NCI-H345 (cell line): ENCODE measurements at regions not wholly inside any gene's neighbourhood (a gene's known extent, or its start where the extent isn't known, plus 50 kb on each side); places are given as distances from the start of the nearest gene placed in this dataset.

Experiments
- DNase-seq: peaks from one replicate; lab custom pipeline; 2025; lab: John Stamatoyannopoulos, UW

DNA sequence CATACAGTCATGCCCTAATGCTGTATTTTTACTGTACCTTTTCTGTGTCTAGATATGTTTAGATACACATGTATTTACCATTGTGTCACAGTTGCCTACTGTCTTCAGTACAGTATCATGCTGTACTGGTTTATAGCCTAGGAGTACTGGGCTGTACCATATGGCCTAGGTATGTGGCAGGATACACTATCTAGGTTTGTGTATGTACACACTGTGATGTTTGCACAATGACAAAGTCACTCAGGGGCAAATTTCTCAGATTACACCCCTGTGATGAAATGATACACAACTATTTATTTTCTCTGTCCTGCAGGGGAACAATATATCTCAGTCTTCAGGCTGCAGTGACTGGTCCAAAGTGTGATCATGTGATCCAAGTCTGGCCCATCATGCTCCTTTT is 1076.1 kb downstream of the VRK1 start:
- no peak for DNase-seq

DNA sequence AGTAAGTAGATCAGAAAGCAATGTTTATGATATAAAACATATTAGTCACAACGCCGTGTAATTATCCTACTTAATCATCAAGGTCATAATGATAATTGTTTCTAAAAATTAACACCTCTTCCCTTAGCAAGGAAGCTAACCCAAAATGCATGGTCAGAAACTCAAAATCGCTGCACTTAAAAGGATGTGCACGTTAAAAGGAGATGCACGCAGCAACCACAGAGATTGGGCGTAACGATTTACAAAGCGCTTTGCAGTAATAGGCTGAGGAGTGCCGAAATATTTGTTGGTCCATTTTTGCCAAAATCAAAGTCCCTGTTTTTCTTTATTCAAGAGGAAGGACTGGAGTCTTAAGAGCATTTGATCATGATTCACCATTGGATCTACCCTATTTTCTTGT is 1077.2 kb downstream of the VRK1 start:
- no peak for DNase-seq

DNA sequence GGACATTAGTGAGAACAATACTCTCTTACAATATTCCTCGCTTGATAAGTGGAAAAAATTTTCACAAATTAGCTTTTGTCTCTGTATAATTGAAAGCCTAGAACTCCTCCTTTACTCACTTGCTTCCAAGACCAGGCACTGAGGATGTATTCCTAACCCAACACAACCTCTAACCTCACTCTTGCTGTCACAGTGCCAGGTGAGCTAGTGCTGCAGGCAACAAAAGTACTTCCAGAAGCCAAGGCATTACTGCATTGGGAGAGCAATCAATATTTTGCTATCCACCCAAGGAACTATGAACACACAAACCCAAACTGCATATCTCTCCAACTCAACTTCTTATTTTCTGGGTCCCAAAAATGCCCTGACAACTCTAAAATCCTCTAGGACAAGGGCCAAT is 1081.0 kb downstream of the VRK1 start:
- no peak for DNase-seq

DNA sequence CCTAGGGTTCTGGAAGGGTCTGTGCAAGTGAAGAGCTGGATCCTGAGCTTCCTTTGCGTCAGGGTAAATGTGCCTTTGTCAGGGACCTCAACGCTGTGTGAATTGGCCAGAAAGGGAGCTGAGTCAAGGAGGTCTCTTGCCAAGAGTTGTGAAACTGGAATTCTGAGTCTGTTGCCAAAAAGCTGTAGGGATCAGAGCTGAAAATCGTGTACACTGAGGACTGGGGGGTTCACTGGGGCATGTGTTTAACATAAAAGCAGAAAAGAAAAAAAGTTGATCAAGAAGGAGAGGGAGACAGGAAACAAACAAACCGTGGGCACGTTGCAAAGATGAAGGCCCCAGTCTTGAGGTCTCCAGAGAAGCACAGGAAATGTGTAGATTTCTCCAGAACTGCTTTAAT is 1081.5 kb downstream of the VRK1 start:
- no peak for DNase-seq

GRCh38 chr14:97887690-97888089 is 1090.5 kb downstream of the VRK1 start:
- no peak for DNase-seq

DNA sequence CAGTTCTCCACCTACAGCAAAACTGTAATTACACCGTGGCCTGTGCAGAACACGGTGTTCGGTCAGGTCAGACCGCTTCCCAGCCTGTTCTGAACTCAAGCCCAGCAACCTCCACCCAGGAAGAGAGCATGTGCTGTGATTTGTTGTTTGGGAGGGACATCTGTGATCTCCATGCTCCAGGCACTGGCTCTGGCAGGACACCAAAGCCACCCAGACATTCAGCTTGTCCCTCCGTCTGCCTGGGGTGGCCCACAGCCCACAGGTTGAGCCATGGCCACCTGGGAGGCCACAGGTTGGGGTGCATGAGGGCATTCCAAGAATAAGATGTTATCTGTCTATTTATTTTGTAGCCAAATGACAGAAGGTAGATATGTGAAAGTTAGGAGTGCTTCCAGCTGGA is 1091.1 kb downstream of the VRK1 start:
- no peak for DNase-seq

GRCh38 chr14:97891515-97891914 is 1094.3 kb downstream of the VRK1 start:
- no peak for DNase-seq

- DNase-seq, result no peak
These were observed 1097.4 kb downstream of the VRK1 start for GRCh38 chr14:97894552-97894951.

GRCh38 chr14:97900196-97900854 is 1103.1 kb downstream of the VRK1 start:
- DNase-seq, result no peak

DNA sequence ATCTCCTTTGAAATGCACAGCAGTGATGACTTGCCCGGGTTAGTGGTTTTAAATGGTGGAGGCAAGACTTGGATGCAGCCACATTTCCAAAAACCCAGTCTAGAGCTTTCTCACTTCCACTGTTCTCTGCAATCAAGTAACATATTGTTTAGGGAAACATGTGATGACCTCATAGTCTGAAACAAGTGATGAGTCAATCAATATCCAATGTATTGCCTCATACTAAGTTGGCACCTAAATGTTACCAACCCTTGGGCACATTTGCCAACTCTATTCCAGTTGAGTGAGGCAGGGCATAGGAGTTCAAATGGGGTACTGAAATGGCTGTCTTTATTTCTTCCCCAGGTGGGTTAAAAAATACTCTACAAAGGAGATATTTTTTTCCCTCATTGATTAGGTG is 1105.4 kb downstream of the VRK1 start:
- no peak for DNase-seq

GRCh38 chr14:97903821-97904220 is 1106.6 kb downstream of the VRK1 start:
- DNase-seq, result no peak

DNA sequence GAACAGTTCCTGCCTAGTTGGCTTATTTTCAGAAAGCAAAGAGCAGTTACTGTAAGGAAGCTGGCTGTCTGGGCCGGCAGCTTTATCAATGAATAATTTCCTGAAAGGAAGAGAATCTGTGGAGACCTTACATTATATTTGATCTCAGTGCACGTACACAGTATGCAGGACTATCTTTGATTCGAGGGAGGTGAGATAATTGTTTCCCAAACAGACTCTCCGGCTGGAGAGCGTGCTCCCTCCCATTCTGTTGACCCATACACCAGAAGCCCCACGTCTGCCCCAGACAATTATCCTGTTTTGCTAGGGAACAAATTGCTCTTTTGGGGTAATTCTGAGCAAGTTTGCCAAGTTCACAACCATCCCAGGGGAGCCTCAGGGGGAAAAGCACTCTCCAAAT is 1115.0 kb downstream of the VRK1 start:
- no peak for DNase-seq

DNA sequence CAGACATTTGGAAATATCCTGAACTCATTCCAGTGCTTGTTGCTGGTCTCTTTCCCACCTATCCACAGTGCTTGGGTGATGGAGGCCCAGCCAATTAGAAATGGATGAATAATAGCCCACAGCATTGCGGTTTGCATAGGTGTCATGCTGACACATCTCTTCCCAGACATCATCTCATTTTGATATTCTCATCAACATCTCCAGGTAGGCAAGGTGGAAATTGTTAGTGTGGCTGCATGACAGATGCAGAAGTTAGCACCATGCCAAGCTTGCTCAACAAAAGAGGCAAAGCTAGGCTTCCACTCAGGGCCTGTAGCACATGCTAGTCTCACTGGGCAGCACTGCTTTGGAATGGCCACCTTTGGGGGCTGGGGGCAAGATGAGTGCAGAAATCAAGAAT is 1118.9 kb downstream of the VRK1 start:
- no peak for DNase-seq

GRCh38 chr14:97916669-97917568 is 1119.7 kb downstream of the VRK1 start:
- no peak for DNase-seq

GRCh38 chr14:97920201-97920600 is 1123.0 kb downstream of the VRK1 start:
- no peak for DNase-seq

- DNase-seq, result no peak
These were observed 1124.1 kb downstream of the VRK1 start for GRCh38 chr14:97921296-97921695.

- DNase-seq, result no peak
These were observed 1127.9 kb downstream of the VRK1 start for GRCh38 chr14:97924922-97925613.

DNA sequence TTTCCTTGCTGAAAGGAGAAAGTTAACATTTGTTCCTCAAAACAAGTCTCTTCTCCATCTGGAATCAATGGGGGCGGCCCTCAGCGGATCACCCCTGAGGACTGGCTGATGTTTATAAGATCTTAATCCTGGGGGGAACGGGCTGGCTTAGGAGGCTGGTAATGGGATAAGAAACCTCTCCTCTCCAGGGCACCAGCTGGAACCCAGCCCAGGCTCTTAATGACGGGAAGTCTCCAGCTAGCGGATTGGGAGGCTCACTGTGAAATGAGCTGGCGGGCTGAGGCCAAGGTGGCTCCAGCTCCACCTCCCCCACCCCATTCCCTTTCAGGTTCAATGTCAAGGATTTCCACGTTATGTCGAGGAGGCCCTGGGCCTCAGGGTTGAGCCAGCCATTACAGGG is 1133.0 kb downstream of the VRK1 start:
- no peak for DNase-seq

DNA sequence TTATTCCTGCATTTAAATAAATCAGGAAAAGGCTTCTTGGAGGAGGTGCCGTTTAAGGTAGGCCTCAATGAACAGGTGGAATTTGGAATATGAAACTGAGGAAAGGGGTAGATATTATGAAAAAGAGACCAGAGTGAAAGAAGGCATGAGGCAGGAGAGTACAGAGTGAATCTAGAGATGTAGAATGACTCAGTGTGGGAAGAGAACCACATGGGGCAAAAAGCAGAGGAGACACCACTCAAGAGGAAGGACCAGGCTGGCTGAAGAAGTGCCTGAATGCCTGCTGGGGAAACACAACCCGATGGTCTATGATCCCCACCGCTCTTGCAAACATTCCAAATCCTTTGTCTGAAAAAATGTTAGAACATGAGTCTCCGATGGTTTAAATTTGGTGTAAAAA is 1134.1 kb downstream of the VRK1 start:
- DNase-seq, result no peak

DNA sequence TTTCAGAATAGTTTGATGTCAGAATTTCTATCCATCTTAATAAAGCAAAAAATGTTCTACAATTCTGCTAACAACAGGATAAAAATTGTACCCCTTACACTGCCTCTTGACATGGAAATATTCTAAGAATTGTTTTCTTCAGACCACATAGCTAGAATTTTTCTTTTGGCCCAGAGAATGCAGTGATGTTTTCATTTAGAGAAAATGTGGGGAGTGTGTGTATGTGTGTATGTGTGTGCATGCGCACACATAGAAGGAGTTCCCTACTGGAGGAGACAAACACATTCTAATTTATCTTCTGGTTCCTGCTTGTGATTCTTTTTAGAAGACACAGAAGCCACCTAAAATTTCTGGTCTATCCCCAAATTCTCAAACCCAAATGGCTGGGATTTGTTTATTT is 1145.7 kb downstream of the VRK1 start:
- no peak for DNase-seq

DNA sequence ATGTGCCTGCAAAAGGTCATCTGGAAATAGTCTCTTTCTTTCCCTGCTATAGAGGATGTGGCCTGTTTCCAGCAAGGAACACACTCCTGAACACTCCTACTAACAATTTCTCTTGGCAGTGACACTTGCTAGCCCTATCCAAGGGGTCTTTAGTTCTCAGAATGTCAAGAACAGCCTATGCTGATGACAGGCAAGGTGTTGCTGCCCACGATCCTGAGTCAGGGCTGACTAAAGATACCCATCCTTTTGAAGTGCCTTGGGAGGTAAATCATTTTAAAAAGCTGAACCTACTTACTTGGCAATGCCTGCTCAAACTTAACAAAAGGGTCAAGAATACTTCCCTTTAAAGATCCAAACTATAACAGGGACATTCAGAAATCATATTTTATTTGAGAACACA is 1146.4 kb downstream of the VRK1 start:
- DNase-seq, result no peak

GRCh38 chr14:97944380-97944779 is 1147.2 kb downstream of the VRK1 start:
- no peak for DNase-seq

DNA sequence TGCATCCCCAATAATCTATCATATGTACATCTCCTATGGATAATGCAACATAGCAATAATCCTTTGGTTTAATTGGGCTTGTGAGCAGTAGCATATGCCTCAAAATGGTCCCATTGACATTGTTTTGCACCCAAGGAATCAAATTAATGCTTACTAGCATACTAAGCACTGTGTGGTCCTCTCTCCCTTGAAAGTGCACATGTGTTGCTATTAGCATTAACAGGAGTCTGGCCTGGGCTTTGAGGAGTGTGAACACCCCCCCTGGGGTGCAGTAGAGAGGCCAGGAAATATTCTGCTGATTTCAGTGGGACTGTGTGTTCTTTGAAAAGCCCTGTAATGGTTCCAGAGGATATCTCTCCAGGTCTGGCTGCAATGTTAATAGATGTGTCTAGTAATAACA is 1148.4 kb downstream of the VRK1 start:
- DNase-seq, result no peak
